Neural crest cell (in vitro differentiated cells): ENCODE measurements at regions not wholly inside any gene's neighbourhood (a gene's known extent, or its start where the extent isn't known, plus 50 kb on each side); places are given as distances from the start of the nearest gene placed in this dataset.

ENCODE experiments used
- DNase-seq: peaks from one replicate; pipeline ENCODE4 v3.0.0; 2021; ENCODE audit warnings: low read depth, mixed read lengths, low spot score
- H3K27ac Mint-ChIP-seq: one replicate; pipeline ENCODE4 v1.8.0; 2021; ENCODE audit warnings: mild to moderate bottlenecking, mixed read lengths; ENCODE audit not compliant: unreplicated experiment
- H3K27me3 Mint-ChIP-seq: 2 replicates; pipeline ENCODE4 v1.8.0; 2021; ENCODE audit warnings: low read depth, mild to moderate bottlenecking, mixed read lengths
- H3K36me3 Mint-ChIP-seq: 2 replicates; pipeline ENCODE4 v1.8.0; 2021; ENCODE audit warnings: low read depth, mild to moderate bottlenecking, mixed read lengths
- H3K4me1 Mint-ChIP-seq: 2 replicates; pipeline ENCODE4 v1.8.0; 2021; ENCODE audit warnings: mixed read lengths
- H3K4me3 Mint-ChIP-seq: one replicate; pipeline ENCODE4 v1.8.0; 2021; ENCODE audit warnings: mild to moderate bottlenecking, mixed read lengths
- H3K9me3 Mint-ChIP-seq: 2 replicates; pipeline ENCODE4 v1.8.0; 2021; ENCODE audit warnings: mixed read lengths
- TF ChIP-seq, protein P1 (sequence below): fragments of 200-600 bp; sonication (generic); conservative IDR thresholded peaks from 2 replicates; pipeline ENCODE4 v1.5.0; 2021; ENCODE audit warnings: antibody characterized with exemption, mild to moderate bottlenecking

DNA sequence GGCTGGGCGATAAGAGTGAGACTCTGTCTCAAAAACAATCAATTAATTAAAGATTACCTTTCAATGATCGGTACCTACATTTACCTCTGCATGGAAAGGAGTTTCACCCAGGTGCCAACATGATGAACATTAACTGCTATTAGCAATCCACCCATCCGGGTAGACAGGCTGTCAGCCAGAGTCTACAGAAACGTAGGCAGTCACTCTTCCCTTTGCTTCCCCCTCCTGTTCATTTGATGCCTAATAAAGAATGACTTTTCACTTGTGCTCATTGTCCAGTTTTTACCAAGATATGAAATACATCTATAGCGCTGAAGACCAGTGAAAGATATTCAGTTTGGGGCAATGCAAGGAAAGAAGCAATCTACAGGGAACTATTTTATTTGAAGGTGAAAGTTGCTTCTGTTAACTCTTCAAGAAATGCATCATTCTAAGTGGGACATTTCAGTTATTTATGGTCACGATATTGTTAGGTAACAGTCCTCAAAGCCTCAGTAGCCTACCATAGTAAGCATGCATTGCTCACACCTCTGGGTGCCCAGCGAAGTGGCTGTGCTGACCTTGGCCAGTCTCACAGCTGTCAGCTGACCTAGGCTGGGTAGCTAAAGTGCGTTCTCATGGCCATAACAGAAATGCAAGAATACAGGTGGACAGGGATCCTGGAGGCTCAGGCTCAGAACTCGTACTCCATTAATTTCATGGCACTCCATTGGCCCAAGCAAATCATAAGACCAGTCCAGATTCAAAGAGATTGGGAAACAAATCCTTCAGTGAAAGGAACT, 87.2 kb upstream of the DMRT1 start:
- H3K27ac Mint-ChIP-seq, result no peak overlapping the region
- H3K27me3 Mint-ChIP-seq, result no peaks in the 10 kb centered on the region
- H3K9me3 Mint-ChIP-seq, result no peaks in the 10 kb centered on the region
- no peak for DNase-seq
- TF ChIP-seq, protein P1, sequence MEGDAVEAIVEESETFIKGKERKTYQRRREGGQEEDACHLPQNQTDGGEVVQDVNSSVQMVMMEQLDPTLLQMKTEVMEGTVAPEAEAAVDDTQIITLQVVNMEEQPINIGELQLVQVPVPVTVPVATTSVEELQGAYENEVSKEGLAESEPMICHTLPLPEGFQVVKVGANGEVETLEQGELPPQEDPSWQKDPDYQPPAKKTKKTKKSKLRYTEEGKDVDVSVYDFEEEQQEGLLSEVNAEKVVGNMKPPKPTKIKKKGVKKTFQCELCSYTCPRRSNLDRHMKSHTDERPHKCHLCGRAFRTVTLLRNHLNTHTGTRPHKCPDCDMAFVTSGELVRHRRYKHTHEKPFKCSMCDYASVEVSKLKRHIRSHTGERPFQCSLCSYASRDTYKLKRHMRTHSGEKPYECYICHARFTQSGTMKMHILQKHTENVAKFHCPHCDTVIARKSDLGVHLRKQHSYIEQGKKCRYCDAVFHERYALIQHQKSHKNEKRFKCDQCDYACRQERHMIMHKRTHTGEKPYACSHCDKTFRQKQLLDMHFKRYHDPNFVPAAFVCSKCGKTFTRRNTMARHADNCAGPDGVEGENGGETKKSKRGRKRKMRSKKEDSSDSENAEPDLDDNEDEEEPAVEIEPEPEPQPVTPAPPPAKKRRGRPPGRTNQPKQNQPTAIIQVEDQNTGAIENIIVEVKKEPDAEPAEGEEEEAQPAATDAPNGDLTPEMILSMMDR, result no peak
- no peak overlapping the region for H3K4me3 Mint-ChIP-seq
- H3K4me1 Mint-ChIP-seq, result peaks cover 19% of the 10 kb centered on the region
- H3K36me3 Mint-ChIP-seq, result no peaks in the 10 kb centered on the region

- H3K36me3 Mint-ChIP-seq, result no peaks in the 10 kb centered on the region
- H3K27me3 Mint-ChIP-seq, result no peaks in the 10 kb centered on the region
- no peak overlapping the region for H3K4me3 Mint-ChIP-seq
- no peak for DNase-seq
- peaks cover 17% of the 10 kb centered on the region for H3K4me1 Mint-ChIP-seq
- TF ChIP-seq, protein P1, result no peak
- no peak overlapping the region for H3K27ac Mint-ChIP-seq
- H3K9me3 Mint-ChIP-seq, result no peaks in the 10 kb centered on the region
Observed at GRCh38 chr9:755454-756381, 85.8 kb upstream of the DMRT1 start.

- no peak overlapping the region for H3K4me3 Mint-ChIP-seq
- H3K4me1 Mint-ChIP-seq, result peaks cover 3% of the 10 kb centered on the region
- no peaks in the 10 kb centered on the region for H3K36me3 Mint-ChIP-seq
- TF ChIP-seq, protein P1, result peak; percentile 59
- H3K9me3 Mint-ChIP-seq, result no peaks in the 10 kb centered on the region
- no peaks in the 10 kb centered on the region for H3K27me3 Mint-ChIP-seq
- H3K27ac Mint-ChIP-seq, result no peak overlapping the region
- no peak for DNase-seq
Observed at GRCh38 chr9:757246-757881, 84.1 kb upstream of the DMRT1 start.

GRCh38 chr9:758146-758545, 83.4 kb upstream of the DMRT1 start:
- Mint-ChIP-seq H3K27me3 (no peaks in the 10 kb centered on the region), H3K27ac (no peak overlapping the region), H3K4me1 (peaks cover 3% of the 10 kb centered on the region), H3K9me3 (no peaks in the 10 kb centered on the region), H3K4me3 (no peak overlapping the region), H3K36me3 (no peaks in the 10 kb centered on the region)
- DNase-seq, result no peak
- TF ChIP-seq, protein P1, result no peak

- no peaks in the 10 kb centered on the region for H3K27me3 Mint-ChIP-seq
- no peaks in the 10 kb centered on the region for H3K9me3 Mint-ChIP-seq
- no peaks in the 10 kb centered on the region for H3K36me3 Mint-ChIP-seq
- DNase-seq, result no peak
- H3K4me3 Mint-ChIP-seq, result no peak overlapping the region
- H3K27ac Mint-ChIP-seq, result no peak overlapping the region
- peaks cover 9% of the 10 kb centered on the region for H3K4me1 Mint-ChIP-seq
- TF ChIP-seq, protein P1, result no peak
Observed at GRCh38 chr9:759541-759940, 82.0 kb upstream of the DMRT1 start.
